IMR-90 (cell line): ENCODE measurements at regions not wholly inside any gene's neighbourhood (a gene's known extent, or its start where the extent isn't known, plus 50 kb on each side); places are given as distances from the start of the nearest gene placed in this dataset.

Experiments used
- ATAC-seq: fragments of 200-7000 bp; cut with Tn5 transposase; 2 replicates; pipeline ENCODE4 v1.9.1; 2020; ENCODE audit warnings: low read depth, mild to moderate bottlenecking, moderate library complexity
- BruUV-seq: library from RNA; stranded (reverse); fragments of 400-500 nt; replicated peaks from 2 replicates; lab custom pipeline; 2021; lab: Mats Ljungman, UMichigan
- CTCF ChIA-PET: fragments of 300-600 bp; formaldehyde crosslinking; extraction: SDS; loops from one replicate; lab custom pipeline; 2021; ENCODE audit warnings: antibody characterized with exemption; lab: Yijun Ruan, JAX
- POLR2A ChIA-PET: fragments of 300-600 bp; sonication (Branson Sonifier 250); formaldehyde crosslinking; loops from one replicate; lab custom pipeline; 2022; ENCODE audit warnings: antibody characterized with exemption; ENCODE audit not compliant: unreplicated experiment; lab: Charles Lee
- DNase-seq: peaks from one replicate; pipeline ENCODE4 v3.0.0; 2013
- H2AFZ ChIP-seq: replicated peaks from 2 replicates; pipeline ENCODE3; 2013; ENCODE audit warnings: low read length, mild to moderate bottlenecking; ENCODE audit not compliant: poor library complexity
- H2AK5ac ChIP-seq: 2 replicates; pipeline ENCODE4 v1.6.1; 2013; ENCODE audit warnings: low read depth, low read length, inconsistent platforms
- H2AK9ac ChIP-seq: replicated peaks from 2 replicates; pipeline ENCODE3; 2013; ENCODE audit warnings: mild to moderate bottlenecking, low read depth, low read length, moderate library complexity; ENCODE audit not compliant: poor library complexity
- H2BK120ac ChIP-seq: 2 replicates; pipeline ENCODE4 v1.6.1; 2013; ENCODE audit warnings: low read depth, low read length, inconsistent platforms
- H2BK15ac ChIP-seq: 3 replicates; pipeline ENCODE4 v1.6.1; 2013; ENCODE audit warnings: low read depth, low read length, inconsistent platforms
- H2BK20ac ChIP-seq: 2 replicates; pipeline ENCODE4 v1.6.1; 2013; ENCODE audit warnings: low read depth, mild to moderate bottlenecking, inconsistent platforms, low read length, moderate library complexity
- H2BK5ac ChIP-seq: 2 replicates; pipeline ENCODE4 v1.6.1; 2013; ENCODE audit warnings: mild to moderate bottlenecking, low read depth, low read length, inconsistent platforms; ENCODE audit not compliant: poor library complexity, severe bottlenecking
- H3K14ac ChIP-seq: replicated peaks from 2 replicates; pipeline ENCODE4 v1.6.1; 2013; ENCODE audit warnings: low read depth, low read length, inconsistent platforms
- H3K18ac ChIP-seq: 2 replicates; pipeline ENCODE4 v1.6.1; 2013; ENCODE audit warnings: low read depth, low read length, control low read depth
- H3K23ac ChIP-seq: 2 replicates; pipeline ENCODE4 v1.6.1; 2013; ENCODE audit warnings: low read depth, low read length, inconsistent platforms
- H3K27ac ChIP-seq: 2 replicates; pipeline ENCODE4 v1.5.1; 2013; ENCODE audit warnings: mild to moderate bottlenecking, control low read depth, low read length; ENCODE audit not compliant: insufficient read depth
- H3K27me3 ChIP-seq: 2 replicates; pipeline ENCODE4 v1.6.1; 2013; ENCODE audit warnings: low read length; ENCODE audit not compliant: control insufficient read depth, insufficient read depth
- H3K36me3 ChIP-seq: 2 replicates; pipeline ENCODE4 v1.6.1; 2013; ENCODE audit warnings: low read length, mixed read lengths; ENCODE audit not compliant: control insufficient read depth, insufficient read depth
- H3K4ac ChIP-seq: 2 replicates; pipeline ENCODE4 v1.6.1; 2013; ENCODE audit warnings: low read depth, low read length, inconsistent platforms
- H3K4me1 ChIP-seq: 2 replicates; pipeline ENCODE4 v1.6.1; 2013; ENCODE audit warnings: low read length, mixed read lengths; ENCODE audit not compliant: control insufficient read depth, insufficient read depth
- H3K4me2 ChIP-seq: 2 replicates; pipeline ENCODE4 v1.6.1; 2013; ENCODE audit warnings: low read depth, mild to moderate bottlenecking, control low read depth, low read length, moderate library complexity
- H3K4me3 ChIP-seq: 2 replicates; pipeline ENCODE4 v1.5.1; 2013; ENCODE audit warnings: low read depth, mild to moderate bottlenecking, control low read depth, low read length, moderate library complexity; ENCODE audit not compliant: insufficient read depth
- H3K56ac ChIP-seq: 2 replicates; pipeline ENCODE4 v1.6.1; 2013; ENCODE audit warnings: low read length, inconsistent platforms; ENCODE audit not compliant: insufficient read depth; ENCODE audit errors: extremely low read depth
- H3K79me1 ChIP-seq, 2 experiments: 2 replicates each; pipeline ENCODE4 v1.6.1; 2013; ENCODE audit warnings: low read length in 2 of 2, inconsistent platforms in 1 of 2, low read depth in 1 of 2
- H3K9ac ChIP-seq: 2 replicates; pipeline ENCODE4 v1.6.1; 2013; ENCODE audit warnings: low read depth, low read length, control low read depth
- H3K9me1 ChIP-seq: 2 replicates; pipeline ENCODE4 v1.6.1; 2013; ENCODE audit warnings: low read length, inconsistent platforms; ENCODE audit not compliant: insufficient read depth
- H3K9me3 ChIP-seq: 2 replicates; pipeline ENCODE4 v1.6.1; 2013; ENCODE audit warnings: low read length; ENCODE audit not compliant: control insufficient read depth, insufficient read depth
- H4K20me1 ChIP-seq: 2 replicates; pipeline ENCODE4 v1.6.1; 2013; ENCODE audit warnings: low read length, inconsistent platforms; ENCODE audit not compliant: insufficient read depth
- H4K5ac ChIP-seq: 2 replicates; pipeline ENCODE4 v1.6.1; 2013; ENCODE audit warnings: mild to moderate bottlenecking, low read depth, low read length, control low read depth
- H4K8ac ChIP-seq, 2 experiments: 2 replicates each; pipeline ENCODE4 v1.6.1; 2013; ENCODE audit warnings: low read depth in 2 of 2, low read length in 2 of 2, control low read depth in 1 of 2, inconsistent platforms in 1 of 2
- H4K91ac ChIP-seq: 2 replicates; pipeline ENCODE4 v1.6.1; 2013; ENCODE audit warnings: low read depth, low read length, inconsistent platforms; ENCODE audit not compliant: insufficient read depth
- BHLHE40 ChIP-seq: fragments of 150-350 bp; IDR thresholded peaks from 2 replicates; pipeline ENCODE4 v1.6.1; 2016; ENCODE audit warnings: mild to moderate bottlenecking, low read depth, low read length
- CEBPB ChIP-seq: IDR thresholded peaks from 2 replicates; pipeline ENCODE4 v1.6.1; 2012; ENCODE audit warnings: low read depth, low read length, improper control_type of control experiment
- CHD1 ChIP-seq: IDR thresholded peaks from 2 replicates; pipeline ENCODE4 v1.6.1; 2012; ENCODE audit warnings: low read depth, low read length, improper control_type of control experiment
- FOS ChIP-seq: fragments of 150-350 bp; IDR thresholded peaks from 2 replicates; pipeline ENCODE4 v1.6.1; 2016; ENCODE audit warnings: low read depth, low read length
- MAFK ChIP-seq: IDR thresholded peaks from 2 replicates; pipeline ENCODE4 v1.6.1; 2012; ENCODE audit warnings: low read depth, low read length, improper control_type of control experiment
- MAZ ChIP-seq: IDR thresholded peaks from 2 replicates; pipeline ENCODE4 v1.6.1; 2012; ENCODE audit warnings: low read depth, mild to moderate bottlenecking, low read length, improper control_type of control experiment, moderate library complexity, borderline replicate concordance
- MXI1 ChIP-seq: IDR thresholded peaks from 2 replicates; pipeline ENCODE4 v1.6.1; 2012; ENCODE audit warnings: low read depth, mild to moderate bottlenecking, low read length, moderate library complexity, borderline replicate concordance
- NFE2L2 ChIP-seq: fragments of 150-350 bp; IDR thresholded peaks from 2 replicates; pipeline ENCODE4 v1.6.1; 2016; ENCODE audit warnings: low read depth, mild to moderate bottlenecking, low read length
- POLR2A ChIP-seq: IDR thresholded peaks from 2 replicates; pipeline ENCODE4 v1.6.1; 2012; ENCODE audit warnings: mild to moderate bottlenecking, low read depth, low read length
- RAD21 ChIP-seq: IDR thresholded peaks from 2 replicates; pipeline ENCODE4 v1.6.1; 2012; ENCODE audit warnings: low read length, improper control_type of control experiment
- RCOR1 ChIP-seq: IDR thresholded peaks from 2 replicates; pipeline ENCODE4 v1.6.1; 2012; ENCODE audit warnings: mild to moderate bottlenecking, low read length, improper control_type of control experiment; ENCODE audit not compliant: insufficient replicate concordance
- RFX5 ChIP-seq: IDR thresholded peaks from 2 replicates; pipeline ENCODE4 v1.8.0; 2012; ENCODE audit warnings: low read depth, mild to moderate bottlenecking, low read length, moderate library complexity
- SMC3 ChIP-seq: fragments of 150-350 bp; IDR thresholded peaks from 2 replicates; pipeline ENCODE4 v1.6.1; 2016; ENCODE audit warnings: low read depth, mild to moderate bottlenecking, antibody characterized with exemption, low read length, moderate library complexity
- WGBS, 2 experiments: methylation state at CpG; one replicate each; pipeline versions ENCODE4 v1.1.5 to v1.1.7; 2013; ENCODE audit warnings: missing lambda C conversion rate in 2 of 2; ENCODE audit not compliant: insufficient read length in 1 of 2; ENCODE audit errors: extremely low coverage in 2 of 2; 5-methylcytosine and 5-hydroxymethylcytosine counted together
- dilution Hi-C: fragments of 300-500 bp; cut with HindIII; formaldehyde crosslinking; loops from one replicate; pipeline ENCODE4 v1.14.3; 2018; ENCODE audit warnings: low sequenced_read_pairs; ENCODE audit not compliant: unreplicated experiment
- in situ Hi-C: fragments of 300-500 bp; cut with MboI; formaldehyde crosslinking; loops from 3 replicates; pipeline ENCODE4 v1.14.3; 2019; ENCODE audit warnings: low sequenced_read_pairs, inconsistent platforms, mixed read lengths
- intact Hi-C: fragments of 100-400 bp; cut with micrococcal nuclease; formaldehyde crosslinking; loops from 2 replicates; pipeline ENCODE4 v1.10.0; 2022
- TF ChIP-seq, protein P1 (sequence below): fragments of 150-350 bp; IDR thresholded peaks from 2 replicates; pipeline ENCODE4 v1.6.1; 2017; ENCODE audit warnings: mild to moderate bottlenecking, antibody characterized with exemption, low read length, low read depth
- TF ChIP-seq, protein P2 (sequence below): conservative IDR thresholded peaks from 2 replicates; pipeline ENCODE4 v1.5.1; 2012; ENCODE audit warnings: mild to moderate bottlenecking, low read depth, low read length, improper control_type of control experiment
- TF ChIP-seq, protein P3 (sequence below): fragments of 150-350 bp; IDR thresholded peaks from 2 replicates; pipeline ENCODE4 v1.6.1; 2016; ENCODE audit warnings: low read depth, mild to moderate bottlenecking, low read length, moderate library complexity, borderline replicate concordance

DNA sequence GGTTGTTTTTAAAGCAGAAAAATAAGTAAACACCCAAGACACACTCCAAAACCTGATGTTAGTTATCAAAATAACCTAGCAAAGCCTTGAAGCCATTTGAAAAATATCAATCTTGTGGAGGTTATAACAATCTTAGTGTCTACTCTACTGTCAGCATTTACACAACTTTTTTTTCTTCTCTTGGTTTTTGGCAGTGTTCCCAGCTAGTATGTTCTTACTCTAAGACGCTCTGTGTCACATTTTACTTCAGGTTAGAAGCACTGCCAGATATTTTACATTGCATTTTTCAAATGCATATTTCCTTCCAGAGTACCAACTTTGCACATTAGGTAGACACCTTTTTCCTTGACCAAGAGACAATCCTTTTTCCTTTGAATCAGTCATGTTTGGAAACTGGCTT is 114.0 kb upstream of the INPP4B start:
- no peak overlapping the region for H3K56ac ChIP-seq
- CTCF ChIA-PET: interaction anchor here (1.3 kb wide), 1 partner anchor 18 kb away, joined by 5 read pairs; no protein-coding TSS in a partner anchor

More for the DNA sequence above, 114.0 kb upstream of the INPP4B start:
- no peak overlapping the region for H3K18ac ChIP-seq
- no peak overlapping the region for H3K4ac ChIP-seq
- H3K27ac ChIP-seq: no peak overlapping the region
- H3K4me1 ChIP-seq: no peaks in the 10 kb centered on the region
- no TSS peak for BruUV-seq
- no peaks in the 10 kb centered on the region for H3K36me3 ChIP-seq
- no peak overlapping the region for H2BK5ac ChIP-seq
- no peak overlapping the region for H2AK9ac ChIP-seq
- no peak overlapping the region for H2AFZ ChIP-seq
- POLR2A ChIA-PET: no interaction called here
- H3K9me3 ChIP-seq: no peaks in the 10 kb centered on the region
- DNase-seq: no peak
- in situ Hi-C loops (no loop called here), intact Hi-C loops (no loop called here), dilution Hi-C loops (no loop called here)
- no peak overlapping the region for H2BK120ac ChIP-seq
- no peak for ATAC-seq
- H3K4me3 ChIP-seq: no peak overlapping the region
- H3K9ac ChIP-seq: no peak overlapping the region
- no peak overlapping the region for H2BK15ac ChIP-seq
- no peaks in the 10 kb centered on the region for H3K79me1 ChIP-seq
- no peak overlapping the region for H3K23ac ChIP-seq
- H3K27me3 ChIP-seq: no peaks in the 10 kb centered on the region
- H3K4me2 ChIP-seq: no peak overlapping the region
- H4K20me1 ChIP-seq: no peaks in the 10 kb centered on the region
- H2BK20ac ChIP-seq: no peak overlapping the region
- no peak for TF ChIP-seq CHD1
- TF ChIP-seq MXI1: no peak
- TF ChIP-seq, protein P1, sequence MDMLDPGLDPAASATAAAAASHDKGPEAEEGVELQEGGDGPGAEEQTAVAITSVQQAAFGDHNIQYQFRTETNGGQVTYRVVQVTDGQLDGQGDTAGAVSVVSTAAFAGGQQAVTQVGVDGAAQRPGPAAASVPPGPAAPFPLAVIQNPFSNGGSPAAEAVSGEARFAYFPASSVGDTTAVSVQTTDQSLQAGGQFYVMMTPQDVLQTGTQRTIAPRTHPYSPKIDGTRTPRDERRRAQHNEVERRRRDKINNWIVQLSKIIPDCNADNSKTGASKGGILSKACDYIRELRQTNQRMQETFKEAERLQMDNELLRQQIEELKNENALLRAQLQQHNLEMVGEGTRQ: no peak
- TF ChIP-seq MAFK: no peak
- no peak for TF ChIP-seq POLR2A
- no peak for TF ChIP-seq RFX5
- no peak for TF ChIP-seq MAZ
- TF ChIP-seq, protein P2, sequence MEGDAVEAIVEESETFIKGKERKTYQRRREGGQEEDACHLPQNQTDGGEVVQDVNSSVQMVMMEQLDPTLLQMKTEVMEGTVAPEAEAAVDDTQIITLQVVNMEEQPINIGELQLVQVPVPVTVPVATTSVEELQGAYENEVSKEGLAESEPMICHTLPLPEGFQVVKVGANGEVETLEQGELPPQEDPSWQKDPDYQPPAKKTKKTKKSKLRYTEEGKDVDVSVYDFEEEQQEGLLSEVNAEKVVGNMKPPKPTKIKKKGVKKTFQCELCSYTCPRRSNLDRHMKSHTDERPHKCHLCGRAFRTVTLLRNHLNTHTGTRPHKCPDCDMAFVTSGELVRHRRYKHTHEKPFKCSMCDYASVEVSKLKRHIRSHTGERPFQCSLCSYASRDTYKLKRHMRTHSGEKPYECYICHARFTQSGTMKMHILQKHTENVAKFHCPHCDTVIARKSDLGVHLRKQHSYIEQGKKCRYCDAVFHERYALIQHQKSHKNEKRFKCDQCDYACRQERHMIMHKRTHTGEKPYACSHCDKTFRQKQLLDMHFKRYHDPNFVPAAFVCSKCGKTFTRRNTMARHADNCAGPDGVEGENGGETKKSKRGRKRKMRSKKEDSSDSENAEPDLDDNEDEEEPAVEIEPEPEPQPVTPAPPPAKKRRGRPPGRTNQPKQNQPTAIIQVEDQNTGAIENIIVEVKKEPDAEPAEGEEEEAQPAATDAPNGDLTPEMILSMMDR: no peak
- no peak for TF ChIP-seq CEBPB
- no peak for TF ChIP-seq RAD21
- TF ChIP-seq SMC3: no peak
- no peak for TF ChIP-seq RCOR1
- no peak for TF ChIP-seq NFE2L2
- no peak for TF ChIP-seq BHLHE40
- TF ChIP-seq FOS: no peak
- TF ChIP-seq, protein P3, sequence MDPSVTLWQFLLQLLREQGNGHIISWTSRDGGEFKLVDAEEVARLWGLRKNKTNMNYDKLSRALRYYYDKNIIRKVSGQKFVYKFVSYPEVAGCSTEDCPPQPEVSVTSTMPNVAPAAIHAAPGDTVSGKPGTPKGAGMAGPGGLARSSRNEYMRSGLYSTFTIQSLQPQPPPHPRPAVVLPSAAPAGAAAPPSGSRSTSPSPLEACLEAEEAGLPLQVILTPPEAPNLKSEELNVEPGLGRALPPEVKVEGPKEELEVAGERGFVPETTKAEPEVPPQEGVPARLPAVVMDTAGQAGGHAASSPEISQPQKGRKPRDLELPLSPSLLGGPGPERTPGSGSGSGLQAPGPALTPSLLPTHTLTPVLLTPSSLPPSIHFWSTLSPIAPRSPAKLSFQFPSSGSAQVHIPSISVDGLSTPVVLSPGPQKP: no peak
- WGBS, 2 experiments: 0% methylated on average over 1 of the region's 1 CpG; no CpG with 5 or more reads in 1 of the 2 experiments
- no peak overlapping the region for H4K8ac ChIP-seq
- no peak overlapping the region for H2AK5ac ChIP-seq
- no peaks in the 10 kb centered on the region for H3K9me1 ChIP-seq
- no peak overlapping the region for H3K14ac ChIP-seq
- H4K5ac ChIP-seq: no peak overlapping the region
- no peak overlapping the region for H4K91ac ChIP-seq
